Mucosa of stomach (tissue), 1 donor: ENCODE measurements at regions not wholly inside any gene's neighbourhood (a gene's known extent, or its start where the extent isn't known, plus 50 kb on each side); places are given as distances from the start of the nearest gene placed in this dataset.

ENCODE experiments used
- H3K27me3 ChIP-seq: one replicate; pipeline ENCODE4 v1.7.0; 2013; ENCODE audit warnings: mild to moderate bottlenecking, low read length; ENCODE audit not compliant: control insufficient read depth, insufficient read depth
- H3K36me3 ChIP-seq: one replicate; pipeline ENCODE4 v1.7.0; 2013; ENCODE audit warnings: low read length; ENCODE audit not compliant: control insufficient read depth, insufficient read depth
- H3K4me1 ChIP-seq: one replicate; pipeline ENCODE4 v1.7.0; 2013; ENCODE audit warnings: mild to moderate bottlenecking, low read length; ENCODE audit not compliant: control insufficient read depth, insufficient read depth
- H3K4me3 ChIP-seq: one replicate; pipeline ENCODE4 v1.7.0; 2013; ENCODE audit warnings: low read length
- H3K9ac ChIP-seq: one replicate; pipeline ENCODE4 v1.7.0; 2013; ENCODE audit warnings: mild to moderate bottlenecking, low read length, moderate library complexity
- H3K9me3 ChIP-seq: one replicate; pipeline ENCODE4 v1.7.0; 2013; ENCODE audit warnings: mild to moderate bottlenecking, low read length, moderate library complexity; ENCODE audit not compliant: control insufficient read depth
- donor health status: Pancreatic carcinoma.

GRCh38 chr22:48802576-48802975 is 1025.1 kb downstream of the BRD1 start:
- Histone ChIP-seq H3K4me3 (no peak overlapping the region), H3K27me3 (no peaks in the 10 kb centered on the region), H3K9ac (no peak overlapping the region), H3K4me1 (no peaks in the 10 kb centered on the region), H3K36me3 (no peaks in the 10 kb centered on the region), H3K9me3 (no peaks in the 10 kb centered on the region)

GRCh38 chr22:48800886-48801607 is 1026.6 kb downstream of the BRD1 start:
- H3K36me3 ChIP-seq = no peaks in the 10 kb centered on the region
- H3K27me3 ChIP-seq = no peaks in the 10 kb centered on the region

GRCh38 chr22:48800036-48800885 is 1027.4 kb downstream of the BRD1 start:
- Histone ChIP-seq H3K27me3 (no peaks in the 10 kb centered on the region), H3K9ac (no peak overlapping the region), H3K36me3 (no peaks in the 10 kb centered on the region), H3K4me3 (no peak overlapping the region), H3K9me3 (no peaks in the 10 kb centered on the region), H3K4me1 (no peaks in the 10 kb centered on the region)

More at GRCh38 chr22:48800886-48801607, 1026.6 kb downstream of the BRD1 start:
- H3K9ac ChIP-seq = no peak overlapping the region
- no peak overlapping the region for H3K4me3 ChIP-seq
- no peaks in the 10 kb centered on the region for H3K4me1 ChIP-seq
- H3K9me3 ChIP-seq = no peaks in the 10 kb centered on the region

DNA sequence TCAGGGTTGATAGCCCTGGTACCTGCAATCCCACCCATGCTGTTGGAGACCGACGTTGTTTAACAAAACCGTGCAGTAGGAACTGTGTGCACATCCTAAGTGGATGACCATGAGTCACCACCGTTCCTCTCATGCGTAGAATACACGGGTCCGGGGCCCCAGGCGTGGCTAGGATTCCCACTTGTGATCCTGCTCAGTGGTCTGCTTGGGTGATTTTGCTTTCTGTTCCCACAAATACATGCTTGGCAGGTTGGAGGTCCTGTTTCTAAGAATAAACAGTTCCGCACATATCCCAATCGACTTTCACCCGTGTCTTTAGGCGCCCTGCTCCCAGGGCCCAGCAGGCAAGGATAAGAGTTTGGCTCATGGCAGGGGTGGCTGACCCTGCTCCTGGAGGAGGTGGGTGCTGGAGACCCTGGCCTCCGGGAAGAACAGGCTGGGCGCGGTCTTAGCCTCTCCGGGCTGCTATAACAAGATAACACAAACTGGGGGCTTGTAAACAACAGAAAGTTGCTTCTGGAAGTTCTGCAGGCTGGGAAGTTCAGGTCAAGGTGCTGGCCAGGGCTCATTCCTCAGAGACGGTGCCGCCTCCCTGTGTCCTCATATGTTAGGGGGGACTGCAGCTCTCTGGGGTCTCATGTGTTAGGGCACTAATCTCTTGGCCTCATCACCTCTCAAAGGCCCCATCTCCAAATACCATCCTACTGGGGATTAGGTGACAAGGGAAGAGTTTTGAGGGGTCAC is 1028.3 kb downstream of the BRD1 start:
- H3K4me1 ChIP-seq = no peaks in the 10 kb centered on the region
- H3K9ac ChIP-seq = no peak overlapping the region
- no peaks in the 10 kb centered on the region for H3K36me3 ChIP-seq
- H3K4me3 ChIP-seq = no peak overlapping the region
- no peaks in the 10 kb centered on the region for H3K27me3 ChIP-seq
- H3K9me3 ChIP-seq = no peaks in the 10 kb centered on the region

DNA sequence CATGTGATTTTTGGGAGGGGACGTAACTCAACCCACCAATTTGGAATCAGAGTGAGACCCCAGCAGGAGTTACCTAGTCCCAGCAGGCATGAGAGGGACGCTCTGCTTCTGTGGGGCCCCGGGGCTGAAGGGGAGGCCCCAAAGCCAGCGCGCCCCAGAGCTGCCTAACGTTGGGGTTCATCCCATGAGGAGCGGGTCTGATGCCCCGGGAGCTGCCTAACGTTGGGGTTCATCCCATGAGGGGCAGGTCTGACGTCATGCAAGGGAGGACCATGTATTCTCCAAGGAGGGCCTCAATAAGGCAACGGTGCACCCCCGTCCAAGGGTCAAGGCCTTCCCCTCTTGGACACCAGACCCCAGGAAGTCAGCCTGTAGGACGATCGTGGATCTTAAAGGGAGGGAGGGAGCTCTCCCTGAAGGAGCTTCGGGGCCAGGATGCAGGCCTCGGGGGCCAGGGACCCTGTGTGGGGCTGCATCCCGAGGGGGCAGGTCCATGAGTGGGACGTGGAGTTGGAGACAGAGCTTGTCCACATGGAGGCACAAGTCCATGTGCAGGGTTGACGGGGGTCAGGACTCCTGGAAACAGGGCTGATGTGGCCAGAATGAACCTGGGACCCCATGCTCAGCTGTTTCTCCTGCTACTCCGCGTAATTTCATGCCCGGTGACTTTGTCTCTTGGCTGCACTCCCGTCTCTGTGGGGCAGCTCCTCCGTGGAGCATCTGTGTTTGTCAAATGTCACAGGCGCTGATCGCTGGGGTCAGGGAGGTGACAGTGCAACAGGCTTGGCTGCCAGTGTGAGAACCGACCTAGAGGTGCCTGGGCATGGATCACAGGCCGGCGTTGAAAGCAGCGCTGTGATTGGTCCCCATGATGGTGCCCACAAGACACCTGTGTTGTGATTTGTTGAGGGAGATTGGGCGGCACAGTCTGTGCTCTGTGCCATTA is 1029.1 kb downstream of the BRD1 start:
- H3K36me3 ChIP-seq = no peaks in the 10 kb centered on the region
- no peak overlapping the region for H3K4me3 ChIP-seq
- H3K27me3 ChIP-seq = no peaks in the 10 kb centered on the region
- H3K9ac ChIP-seq = no peak overlapping the region
- H3K4me1 ChIP-seq = no peaks in the 10 kb centered on the region
- H3K9me3 ChIP-seq = no peaks in the 10 kb centered on the region

- no peak overlapping the region for H3K4me3 ChIP-seq
- H3K27me3 ChIP-seq = no peaks in the 10 kb centered on the region
- H3K9ac ChIP-seq = no peak overlapping the region
- H3K36me3 ChIP-seq = no peaks in the 10 kb centered on the region
- no peaks in the 10 kb centered on the region for H3K9me3 ChIP-seq
- H3K4me1 ChIP-seq = no peaks in the 10 kb centered on the region
Measured at GRCh38 chr22:48797731-48798130, 1029.9 kb downstream of the BRD1 start.

DNA sequence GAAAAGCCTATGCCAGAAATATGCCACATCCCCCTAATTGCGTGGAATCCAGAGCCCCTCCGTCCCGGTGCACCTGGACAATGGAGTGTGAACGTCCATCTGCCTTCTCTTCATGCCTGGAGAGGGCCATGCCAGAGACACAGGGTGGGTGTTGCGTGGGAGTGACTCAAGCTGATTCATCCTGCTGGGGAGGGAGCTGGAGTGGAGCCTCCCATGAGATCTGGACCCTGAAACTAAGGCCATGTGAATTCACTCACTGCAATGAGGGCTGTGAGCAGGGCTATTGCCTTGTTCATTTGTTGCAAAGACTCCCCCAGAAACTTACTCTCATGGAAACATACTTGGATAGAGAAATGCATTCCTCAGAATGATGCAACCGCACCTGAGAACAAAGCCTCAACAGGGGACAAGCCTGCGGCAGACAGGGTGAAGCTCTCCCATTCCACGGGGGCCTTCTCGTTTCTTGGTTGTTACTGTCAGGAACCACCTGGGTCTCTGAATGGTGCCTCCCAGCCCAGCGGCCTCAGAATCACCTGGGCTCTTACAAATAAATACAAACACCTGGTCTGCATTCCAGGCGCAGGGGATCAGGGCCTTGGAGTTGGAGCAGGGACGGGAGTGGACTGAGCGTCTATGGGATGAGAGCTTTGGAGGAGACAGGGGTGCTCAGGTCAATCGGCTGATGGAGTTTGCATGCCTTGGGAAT is 1031.2 kb downstream of the BRD1 start:
- no peaks in the 10 kb centered on the region for H3K36me3 ChIP-seq
- no peaks in the 10 kb centered on the region for H3K4me1 ChIP-seq

DNA sequence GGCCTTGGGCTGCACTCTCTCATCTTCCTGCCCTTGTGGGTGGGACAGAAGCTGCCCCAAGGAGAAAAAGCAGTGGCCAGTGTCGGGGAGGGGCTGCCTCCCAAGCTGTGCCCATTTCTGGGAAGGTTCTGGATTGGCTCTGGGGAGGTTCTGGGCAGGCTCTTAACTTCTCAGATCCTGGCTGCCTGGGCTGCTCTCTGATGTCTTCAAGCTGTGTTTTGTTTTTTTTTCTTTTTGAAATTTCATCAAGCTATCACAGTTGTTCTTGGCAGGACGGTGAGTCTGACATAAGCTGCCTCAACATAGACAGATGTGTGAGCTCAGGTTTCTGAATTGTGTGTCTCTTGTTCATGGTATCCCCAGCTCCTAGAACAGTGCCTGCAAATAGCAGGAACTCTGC is 1032.0 kb downstream of the BRD1 start:
- Histone ChIP-seq H3K4me3 (no peak overlapping the region), H3K9me3 (no peaks in the 10 kb centered on the region), H3K36me3 (no peaks in the 10 kb centered on the region), H3K4me1 (no peaks in the 10 kb centered on the region), H3K27me3 (no peaks in the 10 kb centered on the region), H3K9ac (no peak overlapping the region)

More for the DNA sequence above, 1031.2 kb downstream of the BRD1 start:
- Histone ChIP-seq H3K9me3 (no peaks in the 10 kb centered on the region), H3K4me3 (no peak overlapping the region), H3K9ac (no peak overlapping the region), H3K27me3 (no peaks in the 10 kb centered on the region)

GRCh38 chr22:48794906-48795305 is 1032.8 kb downstream of the BRD1 start:
- Histone ChIP-seq H3K36me3 (no peaks in the 10 kb centered on the region), H3K27me3 (no peaks in the 10 kb centered on the region), H3K4me1 (no peaks in the 10 kb centered on the region), H3K9ac (no peak overlapping the region), H3K9me3 (no peaks in the 10 kb centered on the region), H3K4me3 (no peak overlapping the region)

- no peaks in the 10 kb centered on the region for H3K36me3 ChIP-seq
- H3K9me3 ChIP-seq = no peaks in the 10 kb centered on the region
Measured at GRCh38 chr22:48793949-48794348, 1033.7 kb downstream of the BRD1 start.

GRCh38 chr22:48786679-48786996 is 1041.0 kb downstream of the BRD1 start:
- Histone ChIP-seq H3K4me3 (no peak overlapping the region), H3K9me3 (no peaks in the 10 kb centered on the region), H3K9ac (no peak overlapping the region), H3K4me1 (no peaks in the 10 kb centered on the region), H3K36me3 (no peaks in the 10 kb centered on the region), H3K27me3 (no peaks in the 10 kb centered on the region)

More at GRCh38 chr22:48793949-48794348, 1033.7 kb downstream of the BRD1 start:
- Histone ChIP-seq H3K27me3 (no peaks in the 10 kb centered on the region), H3K4me1 (no peaks in the 10 kb centered on the region), H3K9ac (no peak overlapping the region), H3K4me3 (no peak overlapping the region)
